GM12864 (cell line): ENCODE measurements at regions not wholly inside any gene's neighbourhood (a gene's known extent, or its start where the extent isn't known, plus 50 kb on each side); places are given as distances from the start of the nearest gene placed in this dataset.

Experiments used
- DNase-seq: peaks from one replicate; pipeline ENCODE4 v3.0.0-alpha.2; 2011; ENCODE audit warnings: low read depth
- H3K4me3 ChIP-seq: 2 replicates; pipeline ENCODE4 v1.5.1; 2011; ENCODE audit warnings: mild to moderate bottlenecking, low read depth, low read length, control low read depth
- CTCF ChIP-seq: IDR thresholded peaks from 2 replicates; pipeline ENCODE4 v1.5.1; 2011; ENCODE audit warnings: low read depth, mild to moderate bottlenecking, moderate library complexity, low read length, control low read depth, inconsistent platforms; ENCODE audit errors: missing control alignments

DNA sequence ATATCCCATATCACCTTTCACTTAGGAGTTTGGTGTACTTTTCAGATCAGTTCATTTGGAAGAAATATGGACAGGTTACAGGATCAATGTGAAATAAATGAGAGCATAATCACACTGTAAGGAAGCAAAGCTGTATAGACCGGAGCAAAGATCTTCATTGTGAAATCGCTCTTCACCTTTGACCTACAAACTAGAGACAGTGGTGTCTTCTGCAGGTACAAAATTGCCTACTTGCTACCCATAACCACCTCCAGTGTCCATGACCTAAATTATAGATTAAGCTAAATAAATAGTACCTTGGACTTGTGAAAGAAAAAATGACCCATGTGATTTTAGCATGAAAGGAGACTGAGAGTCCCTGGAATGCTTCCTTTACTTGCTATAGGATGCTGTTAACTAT, 379.5 kb upstream of the SUCLG2 start:
- DNase-seq = no peak
- no peak overlapping the region for H3K4me3 ChIP-seq
- no peak for TF ChIP-seq CTCF

GRCh38 chr3:68032209-68032608, 377.8 kb upstream of the SUCLG2 start:
- no peak for TF ChIP-seq CTCF
- H3K4me3 ChIP-seq = no peak overlapping the region
- DNase-seq = no peak

GRCh38 chr3:68025189-68025588, 370.8 kb upstream of the SUCLG2 start:
- TF ChIP-seq CTCF = no peak
- no peak for DNase-seq
- no peak overlapping the region for H3K4me3 ChIP-seq

DNA sequence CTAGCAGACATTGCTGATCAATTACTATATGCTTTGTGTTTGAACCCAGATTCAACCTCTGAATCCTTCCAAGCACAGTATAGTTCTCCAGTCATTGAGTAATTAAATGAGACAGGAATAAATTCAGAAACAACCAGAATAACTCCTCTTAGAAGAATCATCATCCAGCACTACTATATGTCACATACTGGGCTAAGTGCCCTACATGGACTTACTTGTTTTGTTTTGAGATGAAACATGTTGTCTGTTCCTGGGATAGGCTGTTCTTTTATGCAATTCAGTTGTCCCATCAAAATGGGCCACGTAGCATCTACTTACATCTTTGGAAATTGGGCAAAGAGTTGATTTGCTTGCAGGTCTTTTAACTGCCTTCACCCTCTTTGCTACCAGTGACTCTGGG, 365.5 kb upstream of the SUCLG2 start:
- H3K4me3 ChIP-seq = no peak overlapping the region
- DNase-seq = no peak
- no peak for TF ChIP-seq CTCF

DNA sequence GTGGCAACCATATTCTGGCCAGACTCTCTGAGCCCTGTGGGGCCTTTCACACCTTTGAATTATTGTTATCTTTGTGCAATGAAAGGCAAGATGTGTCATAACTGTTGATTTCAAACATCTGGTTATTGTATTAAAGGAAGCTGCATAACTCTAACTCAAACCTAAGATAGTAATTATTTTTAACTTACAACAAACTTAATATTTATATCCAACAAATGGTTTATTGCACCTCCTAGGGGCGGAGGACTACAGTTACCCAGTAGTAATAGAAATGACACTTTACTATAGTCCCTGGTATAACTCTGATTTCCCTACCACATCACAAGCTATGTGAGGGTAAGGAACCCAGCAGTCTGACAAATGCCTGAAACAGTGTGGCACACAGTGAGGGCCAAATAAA, 363.9 kb upstream of the SUCLG2 start:
- no peak overlapping the region for H3K4me3 ChIP-seq
- no peak for TF ChIP-seq CTCF
- no peak for DNase-seq

DNA sequence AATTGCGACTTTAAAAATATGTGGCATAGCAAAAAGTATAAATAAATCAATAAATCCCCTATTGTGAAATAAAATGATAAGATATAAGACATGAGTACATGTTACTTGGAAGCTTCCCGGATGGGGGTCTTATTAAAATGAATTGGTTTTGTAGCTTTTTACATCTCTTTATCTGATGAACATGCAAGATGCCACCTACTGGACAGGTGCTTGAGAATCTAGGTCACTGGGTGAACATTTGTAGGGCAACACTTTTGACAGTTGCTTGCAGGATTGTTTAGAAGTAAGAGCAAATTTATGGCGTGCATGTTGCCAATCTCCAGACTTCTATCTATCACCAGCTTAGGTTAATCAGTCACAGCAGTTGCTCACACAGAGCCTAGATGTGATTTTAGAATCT, 362.7 kb upstream of the SUCLG2 start:
- DNase-seq = no peak
- H3K4me3 ChIP-seq = no peak overlapping the region
- no peak for TF ChIP-seq CTCF

- TF ChIP-seq CTCF = no peak
- DNase-seq = no peak
Observed at GRCh38 chr3:68009900-68010299, 355.5 kb upstream of the SUCLG2 start.

More at GRCh38 chr3:68009900-68010299, 355.5 kb upstream of the SUCLG2 start:
- H3K4me3 ChIP-seq = no peak overlapping the region
